Fibroblast of skin of abdomen (primary cell): ENCODE measurements at regions not wholly inside any gene's neighbourhood (a gene's known extent, or its start where the extent isn't known, plus 50 kb on each side); places are given as distances from the start of the nearest gene placed in this dataset.
"Not testable (repeated sequence)": the region's sequence is repeated elsewhere in the genome, so short reads cannot be mapped to it uniquely, and the experiment has no call there.

ENCODE experiments used
- DNase-seq: peaks from one replicate; pipeline ENCODE4 v3.0.0-alpha.2; 2013

DNA sequence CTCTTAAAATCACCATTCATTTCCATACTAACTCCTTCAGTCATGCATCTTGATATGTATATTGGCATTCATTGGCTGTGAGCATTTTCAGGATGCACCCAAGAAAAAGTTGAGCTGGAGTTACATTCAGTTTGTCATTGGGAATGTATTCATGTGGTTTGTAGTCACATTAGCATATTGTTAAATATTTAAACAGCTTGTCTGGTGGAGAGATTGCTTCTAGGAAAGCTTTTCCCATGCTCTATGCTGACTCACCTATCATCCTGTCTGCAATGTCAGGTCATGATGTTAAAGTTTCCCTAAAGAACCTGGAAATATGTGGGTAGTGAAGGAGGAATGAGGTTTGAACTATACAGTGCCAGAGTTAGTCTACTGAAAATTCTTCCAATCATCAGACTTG is 583.6 kb downstream of the GALC start:
- peak; percentile 45 for DNase-seq

GRCh38 chr14:87407344-87407743 is 585.6 kb downstream of the GALC start:
- DNase-seq, result no peak

DNA sequence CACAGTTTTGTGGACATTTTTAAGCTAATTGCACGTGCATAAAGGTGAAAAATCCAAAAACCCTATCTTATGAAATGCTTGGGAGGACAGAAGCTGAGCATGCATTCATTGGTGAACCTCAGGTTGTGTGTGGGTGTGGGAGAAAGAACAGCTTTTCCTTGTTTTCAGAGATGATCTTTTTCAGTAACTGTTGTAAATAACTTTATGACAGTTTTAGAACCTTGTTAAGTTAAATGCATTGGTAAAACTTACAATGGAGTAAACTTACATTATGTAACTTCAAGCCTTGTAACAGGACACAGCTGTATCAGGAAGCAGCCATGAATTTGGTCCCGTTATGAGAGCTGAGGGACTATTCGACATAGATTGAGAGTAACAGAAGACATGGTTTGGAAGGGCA is 587.4 kb downstream of the GALC start:
- DNase-seq, result no peak

DNA sequence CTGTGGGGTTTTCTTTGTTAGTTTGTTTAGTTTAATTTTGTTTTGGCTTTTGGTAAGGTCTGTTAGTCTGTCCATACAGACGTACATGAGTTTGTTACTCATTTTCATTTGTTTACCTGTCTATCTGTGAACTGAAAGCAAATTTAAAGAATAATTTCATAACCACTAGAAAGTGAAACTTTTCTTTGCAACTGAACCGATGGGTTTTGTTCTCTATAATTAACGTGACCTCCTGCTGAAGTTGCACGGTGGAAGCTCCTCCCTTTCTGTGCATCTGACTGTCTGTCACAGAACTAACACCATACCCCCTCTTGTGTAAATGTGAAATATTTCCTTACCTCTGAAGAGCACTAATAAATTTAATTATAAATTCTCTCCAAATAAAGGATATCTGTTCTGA is 595.5 kb downstream of the GALC start:
- no peak for DNase-seq

GRCh38 chr14:87391066-87391465 is 601.9 kb downstream of the GALC start:
- DNase-seq, result no peak

GRCh38 chr14:87388946-87389345 is 604.0 kb downstream of the GALC start:
- no peak for DNase-seq

- no peak for DNase-seq
Measured at GRCh38 chr14:87387806-87388205, 605.2 kb downstream of the GALC start.

GRCh38 chr14:87386524-87386923 is 606.5 kb downstream of the GALC start:
- no peak for DNase-seq

GRCh38 chr14:87380054-87380453 is 612.9 kb downstream of the GALC start:
- DNase-seq, result no peak

GRCh38 chr14:87368751-87369150 is 624.2 kb downstream of the GALC start:
- DNase-seq, result no peak

DNA sequence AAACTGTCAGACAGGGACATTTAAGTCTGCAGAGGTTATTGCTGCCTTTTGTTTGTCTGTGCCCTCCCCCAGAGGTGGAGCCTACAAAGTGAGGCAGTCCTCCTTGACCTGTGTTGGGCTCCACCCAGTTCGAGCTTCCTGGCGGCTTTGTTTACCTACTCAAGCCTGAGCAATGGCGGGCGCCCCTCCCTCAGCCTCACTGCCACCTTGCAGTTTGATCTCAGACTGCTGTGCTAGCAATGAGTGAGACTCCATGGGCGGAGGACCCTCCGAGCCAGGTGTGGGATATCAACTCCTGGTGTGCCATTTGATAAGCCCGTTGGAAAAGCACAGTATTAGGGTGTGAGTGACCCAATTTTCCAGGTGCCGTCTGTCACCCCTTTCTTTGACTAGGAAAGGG is 632.7 kb downstream of the GALC start:
- not testable (repeated sequence) for DNase-seq

- no peak for DNase-seq
Measured at GRCh38 chr14:87351007-87351406, 642.0 kb downstream of the GALC start.

DNA sequence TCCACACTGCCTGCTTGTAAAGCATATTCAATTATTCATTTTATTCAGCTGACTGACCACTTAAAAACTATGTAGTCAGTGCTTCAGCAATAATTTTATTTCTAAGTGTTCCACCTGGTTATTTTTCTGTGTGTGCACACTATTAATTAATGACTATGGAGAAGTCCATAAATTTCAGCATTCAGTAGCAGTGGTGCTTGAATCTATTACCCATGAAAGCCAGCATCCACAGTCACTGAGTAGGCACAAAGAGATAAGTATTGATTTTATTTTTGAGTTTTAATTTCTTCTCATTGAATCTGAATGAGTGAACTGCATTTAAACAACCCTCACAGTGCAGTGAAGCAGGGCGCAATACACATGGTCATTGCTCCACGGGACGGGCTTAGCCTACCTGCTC is 643.1 kb downstream of the GALC start:
- no peak for DNase-seq

DNA sequence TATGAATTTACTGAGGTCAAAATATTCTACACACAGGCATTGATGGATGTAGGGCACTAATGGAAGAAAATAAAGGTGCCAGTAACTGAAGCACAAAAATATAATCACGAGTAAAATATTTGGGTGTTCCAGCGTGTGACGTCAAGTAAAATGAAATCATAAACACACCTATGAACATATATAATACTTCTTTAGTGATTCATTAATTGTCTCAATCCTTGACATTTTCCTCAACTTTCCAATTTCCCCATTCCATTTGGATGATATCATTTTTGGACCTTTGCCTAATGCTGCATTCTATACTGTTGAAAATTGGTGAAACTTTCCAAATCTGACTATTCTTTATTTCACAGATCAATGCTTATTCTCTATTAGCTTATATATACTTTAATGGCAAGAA is 649.3 kb downstream of the GALC start:
- DNase-seq, result peak; percentile 10

GRCh38 chr14:87334997-87335685 is 657.8 kb downstream of the GALC start:
- DNase-seq, result peak; percentile 23

DNA sequence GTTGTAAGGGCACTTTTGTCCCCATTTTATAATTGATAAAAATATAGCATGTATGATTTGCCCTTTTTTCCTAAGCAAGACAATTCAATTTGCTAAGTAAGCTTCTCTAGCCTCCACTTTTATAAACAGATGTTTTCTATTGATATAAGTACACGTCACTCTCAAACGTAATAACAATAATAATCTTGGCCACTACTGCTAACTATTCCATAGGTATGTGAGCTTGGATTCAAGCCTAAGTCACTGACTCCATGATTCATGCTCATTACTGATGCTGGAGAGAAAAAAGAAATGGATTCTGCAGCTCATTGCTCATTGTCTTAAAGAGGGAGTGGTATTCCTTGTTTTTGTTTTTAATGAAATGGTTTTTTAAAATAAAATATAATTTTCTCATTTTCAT is 661.0 kb downstream of the GALC start:
- peak; percentile 90 for DNase-seq

GRCh38 chr14:87325741-87326140 is 667.2 kb downstream of the GALC start:
- no peak for DNase-seq

DNA sequence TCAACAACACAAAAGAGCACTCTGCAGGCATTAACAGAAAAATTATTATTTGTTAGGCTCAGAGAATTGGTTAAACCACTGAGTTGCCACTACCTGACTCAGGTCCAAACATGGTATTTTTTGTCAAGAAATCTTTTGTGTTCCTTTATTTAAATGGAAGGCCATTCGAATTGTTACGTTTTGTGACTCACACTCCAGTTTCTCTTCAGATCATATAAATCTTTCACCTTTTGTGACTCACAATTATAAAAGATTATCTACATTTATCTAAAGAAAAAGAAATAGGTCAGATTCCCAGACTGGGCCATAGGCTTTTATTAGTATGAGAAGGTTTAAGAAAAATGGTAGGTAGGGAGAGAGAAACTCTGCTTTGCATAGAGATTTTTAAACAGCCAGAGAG is 669.8 kb downstream of the GALC start:
- DNase-seq, result no peak

DNA sequence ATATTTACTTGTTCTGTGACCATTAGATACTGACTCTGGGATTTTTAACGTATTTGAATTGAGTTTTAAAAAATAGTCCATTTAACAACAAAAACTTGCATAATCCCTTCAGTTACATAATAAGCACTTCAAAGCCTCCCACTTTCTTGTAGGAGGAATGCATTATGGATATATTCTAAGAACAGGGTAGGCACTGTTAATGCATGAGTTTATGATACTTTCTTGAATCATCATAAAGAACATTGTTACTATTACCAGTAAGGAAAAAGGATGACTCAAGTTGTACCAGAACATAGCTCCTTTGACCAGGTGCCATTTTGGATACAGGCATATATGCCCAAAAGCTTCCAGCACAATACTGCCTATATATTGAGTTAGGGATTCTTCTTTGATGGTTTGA is 671.4 kb downstream of the GALC start:
- DNase-seq, result no peak

DNA sequence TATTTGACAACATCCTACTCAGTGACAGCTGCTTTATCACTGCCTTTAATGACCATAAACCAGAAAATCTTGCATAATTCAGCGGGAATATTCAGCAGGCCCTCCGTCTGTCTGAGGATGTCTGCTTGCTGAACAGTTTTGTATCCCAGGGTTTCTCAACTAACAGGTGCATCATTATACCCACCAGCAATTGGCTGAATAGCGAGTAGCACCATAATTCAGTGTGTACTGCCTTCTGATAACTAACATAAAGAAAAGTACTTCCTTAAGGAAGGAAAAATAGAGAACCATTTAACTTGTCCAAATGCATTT is 680.1 kb downstream of the GALC start:
- DNase-seq, result no peak

DNA sequence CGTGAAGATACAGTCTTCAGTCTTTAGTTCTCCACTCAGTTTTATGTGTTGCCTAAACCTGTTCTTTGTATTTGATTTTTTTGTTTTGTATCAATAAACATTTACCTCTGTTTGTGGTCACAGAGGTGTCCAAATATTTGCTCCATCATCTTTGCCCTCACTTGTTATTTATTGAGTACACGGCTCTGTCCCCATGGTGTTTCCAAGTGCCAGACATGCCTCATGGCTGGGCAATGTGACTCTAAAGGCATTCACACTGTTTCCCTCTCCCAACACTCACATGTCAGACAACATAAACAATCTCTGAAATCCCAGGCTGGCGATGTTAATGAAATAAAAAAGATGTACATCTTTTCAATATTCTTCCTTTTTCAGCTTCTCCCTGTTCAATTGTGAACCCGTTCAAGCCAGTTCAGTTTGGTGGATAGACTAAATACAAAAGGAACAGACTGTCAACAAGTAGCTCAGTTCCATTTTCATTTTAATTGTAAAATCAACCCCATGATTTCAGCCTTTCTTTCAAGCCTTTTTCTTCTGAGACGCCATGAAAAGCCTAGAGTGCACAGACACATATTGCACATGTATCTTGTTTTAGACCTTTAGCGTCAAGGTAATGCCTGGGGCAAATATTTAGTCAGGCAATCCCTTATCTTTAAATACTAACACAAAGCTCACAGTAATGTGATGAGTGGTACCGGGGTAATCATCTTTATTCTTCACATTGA is 680.7 kb downstream of the GALC start:
- no peak for DNase-seq

GRCh38 chr14:87309557-87309956 is 683.4 kb downstream of the GALC start:
- no peak for DNase-seq

GRCh38 chr14:87306409-87307168 is 686.4 kb downstream of the GALC start:
- peak; percentile 1 for DNase-seq

DNA sequence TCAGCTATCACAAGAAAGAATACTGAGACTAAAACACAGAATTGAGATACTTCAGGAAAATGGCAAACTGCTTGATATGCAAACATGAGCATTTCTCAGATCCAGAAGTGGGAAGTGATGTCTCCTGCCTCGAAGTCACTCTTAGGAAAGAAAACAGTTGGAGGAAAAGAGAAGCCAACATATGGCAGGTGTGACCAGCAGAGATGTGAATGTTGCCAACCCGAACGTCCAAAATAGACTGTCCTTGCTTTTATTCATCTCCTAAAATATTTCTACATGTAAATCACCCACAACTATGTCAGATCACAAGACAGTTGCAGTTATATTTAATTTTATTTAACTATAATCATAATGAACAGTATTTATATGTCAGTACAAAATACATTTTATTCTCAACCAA is 687.6 kb downstream of the GALC start:
- no peak for DNase-seq
